H9 (cell line): ENCODE measurements at regions not wholly inside any gene's neighbourhood (a gene's known extent, or its start where the extent isn't known, plus 50 kb on each side); places are given as distances from the start of the nearest gene placed in this dataset.

Experiments
- DNase-seq: peaks from one replicate; pipeline ENCODE4 v3.0.0-alpha.2; 2017
- H2AFZ ChIP-seq: one replicate; pipeline ENCODE4 v1.6.1; 2013; ENCODE audit warnings: mild to moderate bottlenecking, low read length, control low read depth, moderate library complexity
- H2AK5ac ChIP-seq: 2 replicates; pipeline ENCODE4 v1.6.1; 2013; ENCODE audit warnings: low read length, control low read depth, mixed read lengths; ENCODE audit not compliant: insufficient read length
- H2BK120ac ChIP-seq: one replicate; pipeline ENCODE4 v1.6.1; 2013; ENCODE audit warnings: low read depth, mild to moderate bottlenecking, low read length, control low read depth, inconsistent platforms; ENCODE audit not compliant: poor library complexity, severe bottlenecking
- H2BK12ac ChIP-seq: 2 replicates; pipeline ENCODE4 v1.6.1; 2013; ENCODE audit warnings: low read length, control low read depth, mixed read lengths, low read depth; ENCODE audit not compliant: insufficient read length
- H2BK15ac ChIP-seq: 2 replicates; pipeline ENCODE4 v1.6.1; 2013; ENCODE audit warnings: low read depth, low read length, control low read depth
- H2BK20ac ChIP-seq: one replicate; pipeline ENCODE4 v1.6.1; 2013; ENCODE audit warnings: low read depth, mild to moderate bottlenecking, low read length, control low read depth, inconsistent platforms; ENCODE audit not compliant: poor library complexity, severe bottlenecking
- H2BK5ac ChIP-seq: 2 replicates; pipeline ENCODE4 v1.6.1; 2013; ENCODE audit warnings: low read length, control low read depth, mixed read lengths; ENCODE audit not compliant: insufficient read length
- H3K14ac ChIP-seq: 2 replicates; pipeline ENCODE4 v1.6.1; 2013; ENCODE audit warnings: low read length, control low read depth; ENCODE audit not compliant: insufficient read depth
- H3K18ac ChIP-seq: 2 replicates; pipeline ENCODE4 v1.6.1; 2013; ENCODE audit warnings: low read depth, mild to moderate bottlenecking, mixed read lengths, low read length, control low read depth; ENCODE audit not compliant: insufficient read length
- H3K23ac ChIP-seq: 2 replicates; pipeline ENCODE4 v1.6.1; 2013; ENCODE audit warnings: low read length, control low read depth, mixed read lengths, low read depth; ENCODE audit not compliant: insufficient read length
- H3K23me2 ChIP-seq: 2 replicates; pipeline ENCODE4 v1.6.1; 2013; ENCODE audit warnings: low read depth, mild to moderate bottlenecking, mixed read lengths, low read length, control low read depth; ENCODE audit not compliant: insufficient read length, poor library complexity, severe bottlenecking
- H3K27ac ChIP-seq: 2 replicates; pipeline ENCODE4 v1.5.1; 2013; ENCODE audit warnings: low read length, control low read depth, mixed read lengths, low read depth; ENCODE audit not compliant: insufficient read length
- H3K27me3 ChIP-seq: 2 replicates; pipeline ENCODE4 v1.6.1; 2013; ENCODE audit warnings: low read length, control low read depth, inconsistent platforms; ENCODE audit not compliant: insufficient read depth
- H3K4ac ChIP-seq: 2 replicates; pipeline ENCODE4 v1.6.1; 2013; ENCODE audit warnings: low read depth, mild to moderate bottlenecking, control low read depth, inconsistent platforms, low read length, moderate library complexity
- H3K4me1 ChIP-seq: 2 replicates; pipeline ENCODE4 v1.6.1; 2013; ENCODE audit warnings: low read length, control low read depth, inconsistent platforms; ENCODE audit not compliant: insufficient read depth
- H3K4me2 ChIP-seq: 2 replicates; pipeline ENCODE4 v1.6.1; 2013; ENCODE audit warnings: low read length, control low read depth, mixed read lengths; ENCODE audit not compliant: insufficient read length, insufficient read depth
- H3K56ac ChIP-seq: 2 replicates; pipeline ENCODE4 v1.6.1; 2013; ENCODE audit warnings: low read depth, mild to moderate bottlenecking, mixed read lengths, low read length, control low read depth; ENCODE audit not compliant: insufficient read length
- H3K79me1 ChIP-seq: 2 replicates; pipeline ENCODE4 v1.6.1; 2013; ENCODE audit warnings: low read depth, mild to moderate bottlenecking, moderate library complexity, low read length, control low read depth, inconsistent platforms; ENCODE audit not compliant: insufficient read depth, poor library complexity, severe bottlenecking
- H3K79me2 ChIP-seq: 2 replicates; pipeline ENCODE4 v1.6.1; 2013; ENCODE audit warnings: low read length, control low read depth, inconsistent platforms; ENCODE audit not compliant: insufficient read depth
- H3K9ac ChIP-seq: 2 replicates; pipeline ENCODE4 v1.6.1; 2013; ENCODE audit warnings: low read length, control low read depth, mixed read lengths; ENCODE audit not compliant: insufficient read length; ENCODE audit errors: extremely low read depth
- H3K9me3 ChIP-seq: one replicate; pipeline ENCODE4 v1.6.1; 2013; ENCODE audit warnings: low read depth, low read length, inconsistent platforms; ENCODE audit not compliant: control insufficient read depth
- H3T11ph ChIP-seq: one replicate; pipeline ENCODE4 v1.6.1; 2013; ENCODE audit warnings: mild to moderate bottlenecking, low read length, control low read depth, inconsistent platforms
- H4K20me1 ChIP-seq: one replicate; pipeline ENCODE4 v1.6.1; 2013; ENCODE audit not compliant: control insufficient read depth, insufficient read length, insufficient read depth
- H4K5ac ChIP-seq: 2 replicates; pipeline ENCODE4 v1.6.1; 2013; ENCODE audit warnings: low read depth, mild to moderate bottlenecking, mixed read lengths, low read length, control low read depth; ENCODE audit not compliant: insufficient read length
- H4K8ac ChIP-seq: replicated peaks from 2 replicates; pipeline ENCODE4 v1.6.1; 2013; ENCODE audit warnings: low read length, control low read depth, mixed read lengths, low read depth; ENCODE audit not compliant: insufficient read length
- H4K91ac ChIP-seq: 2 replicates; pipeline ENCODE4 v1.6.1; 2013; ENCODE audit warnings: low read depth, mild to moderate bottlenecking, moderate library complexity, mixed read lengths, low read length, control low read depth; ENCODE audit not compliant: insufficient read length
- H3K27ac Mint-ChIP-seq, 3 experiments: 2 replicates in 2 of 3; 3 replicates in 1 of 3; pipeline ENCODE4 v1.8.0; 2020 to 2021; ENCODE audit warnings: mixed read lengths in 3 of 3, mild to moderate bottlenecking in 1 of 3, moderate library complexity in 1 of 3
- H3K27me3 Mint-ChIP-seq: 2 replicates; pipeline ENCODE4 v1.8.0; 2021; ENCODE audit warnings: low read depth, mild to moderate bottlenecking, moderate library complexity, mixed read lengths
- H3K36me3 Mint-ChIP-seq, 3 experiments: 2 replicates in 2 of 3; 3 replicates in 1 of 3; pipeline ENCODE4 v1.8.0; 2020 to 2021; ENCODE audit warnings: low read depth in 3 of 3, mixed read lengths in 3 of 3; ENCODE audit not compliant: insufficient read depth in 1 of 3
- H3K4me1 Mint-ChIP-seq, 2 experiments: 2 replicates each; pipeline ENCODE4 v1.8.0; 2020; ENCODE audit warnings: mixed read lengths in 2 of 2
- H3K4me3 Mint-ChIP-seq, 2 experiments: 2 replicates in 1 of 2; 3 replicates in 1 of 2; pipeline ENCODE4 v1.8.0; 2020 to 2021; ENCODE audit warnings: mild to moderate bottlenecking in 2 of 2, mixed read lengths in 2 of 2, moderate library complexity in 1 of 2
- H3K9me3 Mint-ChIP-seq, 2 experiments: 2 replicates in 1 of 2; 3 replicates in 1 of 2; pipeline ENCODE4 v1.8.0; 2020; ENCODE audit warnings: mild to moderate bottlenecking in 2 of 2, mixed read lengths in 2 of 2, moderate library complexity in 1 of 2
- WGBS: extraction: QIAGEN DNeasy Blood & Tissue Kit; methylation state at CpG from one replicate; pipeline ENCODE4 v1.1.7; 2013; ENCODE audit warnings: missing lambda C conversion rate, low lambda C conversion rate, mixed read lengths; ENCODE audit not compliant: insufficient read length; ENCODE audit errors: extremely low coverage; 5-methylcytosine and 5-hydroxymethylcytosine counted together
- TF ChIP-seq, protein P1 (sequence below): fragments of 200-600 bp; sonication (generic); conservative IDR thresholded peaks from 3 replicates; pipeline ENCODE4 v1.8.0; 2021; ENCODE audit warnings: antibody characterized with exemption, mild to moderate bottlenecking

DNA sequence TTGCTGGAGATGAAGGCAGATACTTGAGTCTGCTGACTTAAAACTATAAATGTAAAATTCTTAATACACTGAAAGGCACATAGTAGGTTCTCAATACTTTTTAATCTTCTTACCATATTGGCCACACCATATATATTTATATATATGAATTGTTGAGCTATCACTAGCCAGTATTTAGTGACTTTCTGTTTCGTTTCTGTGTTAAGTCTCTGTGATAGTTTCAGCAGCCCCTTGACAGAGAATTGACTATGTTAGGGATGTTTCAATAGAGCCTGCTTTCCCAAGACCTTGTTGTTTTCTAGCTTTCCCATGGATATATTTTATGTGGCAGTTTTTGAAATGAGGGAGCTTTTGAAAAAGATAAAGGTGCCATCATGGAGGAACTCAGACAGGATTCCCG lies 206.5 kb upstream of the GOT2 start:
- H3K4me1 Mint-ChIP-seq, result peaks cover 13 to 17% of the 10 kb centered on the region in 2 experiments

More for the DNA sequence above, 206.5 kb upstream of the GOT2 start:
- no peak overlapping the region for H4K91ac ChIP-seq
- no peak overlapping the region for H2BK12ac ChIP-seq
- H3K27ac ChIP-seq, result no peak overlapping the region
- TF ChIP-seq, protein P1, sequence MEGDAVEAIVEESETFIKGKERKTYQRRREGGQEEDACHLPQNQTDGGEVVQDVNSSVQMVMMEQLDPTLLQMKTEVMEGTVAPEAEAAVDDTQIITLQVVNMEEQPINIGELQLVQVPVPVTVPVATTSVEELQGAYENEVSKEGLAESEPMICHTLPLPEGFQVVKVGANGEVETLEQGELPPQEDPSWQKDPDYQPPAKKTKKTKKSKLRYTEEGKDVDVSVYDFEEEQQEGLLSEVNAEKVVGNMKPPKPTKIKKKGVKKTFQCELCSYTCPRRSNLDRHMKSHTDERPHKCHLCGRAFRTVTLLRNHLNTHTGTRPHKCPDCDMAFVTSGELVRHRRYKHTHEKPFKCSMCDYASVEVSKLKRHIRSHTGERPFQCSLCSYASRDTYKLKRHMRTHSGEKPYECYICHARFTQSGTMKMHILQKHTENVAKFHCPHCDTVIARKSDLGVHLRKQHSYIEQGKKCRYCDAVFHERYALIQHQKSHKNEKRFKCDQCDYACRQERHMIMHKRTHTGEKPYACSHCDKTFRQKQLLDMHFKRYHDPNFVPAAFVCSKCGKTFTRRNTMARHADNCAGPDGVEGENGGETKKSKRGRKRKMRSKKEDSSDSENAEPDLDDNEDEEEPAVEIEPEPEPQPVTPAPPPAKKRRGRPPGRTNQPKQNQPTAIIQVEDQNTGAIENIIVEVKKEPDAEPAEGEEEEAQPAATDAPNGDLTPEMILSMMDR, result no peak
- H4K20me1 ChIP-seq, result no peaks in the 10 kb centered on the region
- H2AK5ac ChIP-seq, result no peak overlapping the region
- no peak overlapping the region for H3K9ac ChIP-seq
- H3K18ac ChIP-seq, result no peak overlapping the region
- no peaks in the 10 kb centered on the region for H3K79me1 ChIP-seq
- H3K4me3 Mint-ChIP-seq, result no peak overlapping the region
- H3T11ph ChIP-seq, result no peak overlapping the region
- H3K23me2 ChIP-seq, result no peaks in the 10 kb centered on the region
- H2BK5ac ChIP-seq, result no peak overlapping the region
- H3K9me3 ChIP-seq, result no peaks in the 10 kb centered on the region
- H2AFZ ChIP-seq, result no peak overlapping the region
- DNase-seq, result no peak
- WGBS, result no CpG with 5 or more reads among the region's 2 CpGs
- H3K4ac ChIP-seq, result no peak overlapping the region
- peaks cover 8% of the 10 kb centered on the region for H3K4me1 ChIP-seq
- H3K79me2 ChIP-seq, result no peaks in the 10 kb centered on the region
- 0 out of 7 replicates have a peak, but pooled peaks cover 0 to 2% (median 0%) of the 10 kb centered on the region in 3 experiments for H3K36me3 Mint-ChIP-seq
- no peak overlapping the region for H3K56ac ChIP-seq
- H3K14ac ChIP-seq, result no peak overlapping the region
- H4K8ac ChIP-seq, result no peak overlapping the region
- H3K9me3 Mint-ChIP-seq, result 0 out of 5 replicates have a peak, but pooled peaks cover 0 to 10% of the 10 kb centered on the region in 2 experiments
- H4K5ac ChIP-seq, result no peak overlapping the region
- no peak overlapping the region for H2BK20ac ChIP-seq
- H3K27me3 ChIP-seq, result no peaks in the 10 kb centered on the region
- no peaks in the 10 kb centered on the region for H3K27me3 Mint-ChIP-seq
- H3K4me2 ChIP-seq, result no peak overlapping the region
- H2BK120ac ChIP-seq, result no peak overlapping the region
- H2BK15ac ChIP-seq, result no peak overlapping the region
- H3K23ac ChIP-seq, result no peak overlapping the region
- peak overlapping the region in 1 of 3 experiments; percentile 71; a peak in 1 of 7 replicates for H3K27ac Mint-ChIP-seq
